RKO (cell line): ENCODE measurements at regions not wholly inside any gene's neighbourhood (a gene's known extent, or its start where the extent isn't known, plus 50 kb on each side); places are given as distances from the start of the nearest gene placed in this dataset.

Experiments used
- DNase-seq: peaks from one replicate; pipeline ENCODE4 v3.0.0-alpha.2; 2016; ENCODE audit warnings: low spot score

DNA sequence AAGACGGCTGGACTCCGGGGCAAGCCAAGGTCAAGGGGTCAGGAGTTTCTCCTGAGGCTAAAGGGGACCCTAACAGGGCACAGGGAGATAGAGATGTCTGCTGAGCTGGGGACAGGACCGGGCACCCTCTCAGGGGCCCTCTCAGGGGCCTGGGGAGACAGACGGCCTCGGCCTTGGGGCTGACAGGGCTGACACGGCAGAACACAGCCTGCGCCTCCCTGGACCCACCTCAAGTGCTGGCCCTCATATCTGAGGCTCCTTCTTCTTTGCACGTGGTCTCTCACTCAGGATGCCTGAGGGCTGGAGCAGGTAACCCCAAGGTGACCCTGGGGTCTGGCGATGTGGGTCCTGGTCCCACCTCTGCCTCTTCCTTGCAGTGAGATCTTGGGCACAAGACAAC, 186.9 kb upstream of the TNRC6C start:
- DNase-seq: no peak

DNA sequence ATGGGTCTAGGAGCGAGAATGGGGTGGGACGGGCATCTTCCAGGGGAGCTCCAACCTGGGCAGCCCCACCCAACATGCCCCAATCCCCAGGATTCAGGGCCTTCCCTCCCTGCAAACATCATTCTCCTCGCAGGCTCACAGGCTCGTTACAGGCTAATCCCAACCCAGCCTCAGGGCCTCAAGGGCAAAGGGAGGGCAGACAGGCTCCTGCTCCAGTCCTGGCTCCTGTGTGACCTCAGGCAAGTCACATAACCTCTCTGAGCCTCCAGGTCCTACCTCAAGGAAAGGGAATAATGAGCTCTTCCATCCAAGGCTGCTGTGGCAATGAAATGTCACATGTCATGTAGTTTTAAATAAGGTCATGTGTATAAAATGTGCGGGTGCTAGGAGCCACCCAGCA, 186.5 kb upstream of the TNRC6C start:
- no peak for DNase-seq

DNA sequence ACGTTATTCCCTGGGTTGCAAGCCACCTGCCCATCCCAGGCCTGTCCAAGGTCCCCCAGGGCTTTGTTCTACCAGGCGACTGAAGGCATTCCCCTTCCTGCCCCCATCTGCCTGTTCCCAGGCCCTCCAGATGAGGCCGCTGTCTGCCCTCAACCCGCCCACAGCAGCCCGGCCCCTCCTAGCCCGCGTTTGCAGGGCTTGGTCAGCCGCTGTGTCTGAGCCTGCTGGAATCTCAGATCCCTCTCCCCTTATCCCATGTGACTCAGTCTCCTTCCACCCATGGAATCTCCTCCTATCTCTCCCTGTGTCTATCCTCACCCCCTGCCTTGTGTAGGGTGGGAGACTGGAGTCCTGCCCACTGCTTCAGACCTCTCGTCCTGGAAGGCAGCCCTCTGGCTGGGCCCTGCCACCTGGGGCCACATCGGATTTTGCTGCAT, 186.0 kb upstream of the TNRC6C start:
- DNase-seq: peak; percentile 46

DNA sequence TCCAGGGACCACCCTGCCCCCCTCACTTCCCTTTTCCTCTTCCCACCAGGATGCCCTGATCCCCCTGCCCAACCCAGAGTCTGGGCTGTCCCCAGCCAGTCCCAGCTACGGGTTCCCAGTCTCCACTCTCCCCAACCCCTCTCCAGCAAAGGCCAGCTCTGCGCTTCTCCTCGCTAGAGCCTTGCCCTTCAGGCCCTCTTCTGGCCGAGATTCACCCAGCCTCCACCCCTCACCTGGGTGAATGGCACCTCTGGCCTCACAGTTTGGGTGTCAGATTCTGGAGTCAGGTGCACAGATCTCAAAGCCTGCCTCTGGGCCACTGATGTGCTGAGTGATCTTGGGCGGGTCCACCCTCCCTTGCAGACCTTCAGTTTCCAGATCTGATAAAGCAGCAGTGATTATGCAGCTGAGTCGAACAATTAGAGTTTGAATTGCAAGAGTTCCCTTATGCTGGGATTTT, 185.6 kb upstream of the TNRC6C start:
- DNase-seq: no peak

DNA sequence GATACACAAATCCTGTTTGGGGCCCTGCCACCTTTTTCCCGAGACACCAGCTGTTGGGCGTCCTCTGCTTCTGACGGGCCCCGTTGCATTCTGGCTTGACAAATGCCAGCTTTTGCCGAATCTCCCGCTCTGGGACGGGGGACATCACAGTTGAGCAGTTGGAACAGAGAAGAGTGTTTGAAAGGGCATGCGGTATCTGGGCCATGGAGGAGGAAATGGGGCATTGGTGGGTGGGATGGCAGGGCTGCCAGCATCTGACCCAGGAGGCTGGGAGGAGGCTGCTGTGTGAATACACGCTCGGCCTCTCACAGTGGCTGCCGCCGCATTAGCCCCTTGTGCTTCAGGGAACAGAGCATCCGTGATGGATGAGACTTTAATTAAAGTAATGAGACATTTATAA, 184.3 kb upstream of the TNRC6C start:
- no peak for DNase-seq

DNA sequence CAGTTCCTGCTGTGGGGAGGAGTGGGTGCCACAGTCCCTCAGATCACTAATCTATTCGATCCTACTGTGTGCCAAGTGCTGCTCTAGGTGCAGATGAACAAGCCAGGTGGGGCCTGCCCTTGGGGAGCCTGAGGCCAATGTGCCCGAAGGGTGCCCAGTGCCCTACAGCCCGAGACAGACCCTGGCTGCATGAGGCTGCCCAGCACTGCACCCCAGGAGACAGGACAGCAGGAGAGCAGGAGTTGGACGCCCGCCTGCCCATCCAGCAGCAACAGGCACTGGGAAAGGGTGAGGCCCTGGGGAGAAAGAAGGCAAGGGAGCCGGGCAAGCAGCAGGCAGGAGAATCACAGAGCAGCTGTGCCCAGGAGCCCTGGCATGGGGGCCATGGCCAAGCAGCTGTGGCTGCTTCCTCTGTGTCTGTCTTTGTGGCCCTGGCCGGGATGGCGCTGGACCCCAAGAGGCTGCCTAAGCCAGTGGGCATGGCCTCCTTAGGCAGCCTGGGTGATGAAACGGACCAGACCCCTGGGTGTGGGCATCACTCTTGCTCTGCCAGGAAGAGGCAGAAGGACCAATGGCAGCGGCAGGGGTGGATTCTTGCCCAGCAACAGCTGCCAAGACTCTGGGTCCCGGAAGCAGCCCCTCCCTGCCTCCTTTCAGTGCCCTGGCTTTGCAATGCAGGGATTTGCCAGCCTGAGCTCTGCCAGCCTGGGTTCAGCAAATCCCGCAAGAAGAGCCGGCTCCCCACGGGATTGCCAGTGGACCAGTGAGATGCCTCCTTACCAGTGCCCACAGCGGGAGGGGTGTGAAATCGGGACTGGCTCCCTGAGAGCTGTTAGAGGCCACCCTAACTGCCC, 179.6 kb upstream of the TNRC6C start:
- no peak for DNase-seq

DNA sequence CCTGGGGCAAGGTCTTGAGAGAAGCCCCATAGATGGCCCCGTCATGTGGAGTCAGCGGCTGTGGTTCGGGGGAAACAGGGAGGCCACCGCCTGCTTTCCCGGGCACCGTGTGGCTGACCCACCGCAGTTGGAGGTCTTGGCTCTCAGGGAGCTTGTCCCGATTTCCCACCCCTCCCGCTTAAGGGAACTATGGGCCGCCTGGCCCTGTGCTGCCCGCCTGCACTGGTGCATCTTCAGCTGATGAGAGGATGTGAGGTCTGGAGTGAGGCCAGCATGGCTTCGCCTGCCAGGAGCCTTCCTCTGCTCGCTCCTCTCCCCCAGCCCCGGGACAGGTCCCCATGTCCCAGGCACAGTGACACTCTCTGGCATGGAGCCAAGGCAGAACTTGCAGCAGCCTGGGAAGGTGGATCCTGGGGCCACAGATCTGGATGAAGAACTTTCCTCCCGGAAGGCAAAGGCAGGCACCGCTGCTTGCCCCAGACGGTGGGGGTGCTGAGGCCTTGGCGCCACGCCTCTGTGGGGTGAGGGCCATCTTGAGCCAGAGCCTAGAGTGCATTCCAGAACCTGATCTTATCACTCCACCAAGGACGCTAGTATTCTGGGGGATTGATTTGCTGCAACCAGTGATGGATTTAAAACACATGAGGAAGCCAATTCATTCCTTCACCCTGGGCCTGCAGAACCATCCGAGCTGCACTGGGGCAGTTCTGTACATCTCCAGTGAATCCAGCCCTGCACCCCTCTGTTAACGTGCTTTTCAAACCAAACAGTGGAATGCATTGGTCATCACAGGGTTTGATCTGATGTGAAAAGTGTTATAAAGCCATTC, 178.6 kb upstream of the TNRC6C start:
- no peak for DNase-seq

DNA sequence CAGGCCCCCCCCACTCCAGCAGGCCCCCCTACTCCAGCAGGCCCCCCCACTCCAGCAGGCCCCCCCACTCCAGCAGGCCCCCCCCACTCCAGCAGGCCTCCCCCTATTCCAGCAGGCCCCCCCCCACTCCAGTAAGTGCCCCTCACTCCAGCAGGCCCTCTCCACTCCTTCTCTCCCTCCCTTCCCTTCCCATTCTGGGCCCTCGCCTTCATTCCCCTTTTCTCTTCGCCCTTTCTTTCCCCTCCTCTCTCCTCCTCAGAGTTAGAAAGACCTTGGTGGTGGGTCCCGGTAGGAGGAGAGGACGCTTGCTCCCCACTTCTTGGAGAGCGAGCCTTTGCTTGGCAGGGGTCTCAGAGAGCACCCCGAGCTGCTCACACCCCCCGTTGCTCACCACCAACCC, 177.0 kb upstream of the TNRC6C start:
- no peak for DNase-seq

DNA sequence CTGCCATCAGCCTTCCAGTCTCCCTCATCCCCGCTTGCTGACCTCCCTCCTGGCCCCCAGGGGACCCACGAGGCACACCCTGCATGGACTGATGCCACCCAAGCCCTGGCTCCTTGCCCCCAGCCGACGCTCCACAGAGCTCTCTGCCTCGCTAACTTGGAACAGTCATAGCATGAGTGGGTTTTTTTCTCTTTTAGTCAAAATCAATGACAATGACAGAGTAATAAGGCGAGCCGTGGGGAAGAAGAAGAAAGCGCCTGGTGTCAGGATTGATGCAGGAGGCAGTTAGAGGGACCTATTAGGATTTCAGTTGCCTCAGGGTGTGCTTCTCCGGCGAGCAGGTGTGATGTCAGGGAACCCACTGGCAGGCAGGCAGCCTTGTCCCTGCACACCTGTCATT, 176.3 kb upstream of the TNRC6C start:
- DNase-seq: no peak

DNA sequence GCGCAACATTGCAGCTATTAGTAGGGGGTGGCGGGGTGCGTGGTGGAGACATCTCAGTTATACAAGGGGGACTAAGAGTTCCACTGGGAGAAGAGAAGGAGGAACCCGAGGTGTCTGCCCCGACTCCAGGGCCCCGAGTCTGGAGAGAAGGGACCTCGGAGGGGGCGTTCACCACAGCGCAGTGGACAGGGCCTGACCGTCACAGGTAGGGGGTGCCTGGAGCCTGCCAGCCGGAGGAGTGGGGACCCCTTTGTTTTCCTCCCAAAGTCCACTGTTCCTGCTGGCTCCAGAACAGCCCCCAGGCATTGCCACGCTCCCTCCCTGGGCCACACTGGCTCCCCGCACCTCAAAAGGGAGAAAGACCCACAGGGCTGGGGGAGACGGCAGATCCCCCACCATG, 175.9 kb upstream of the TNRC6C start:
- no peak for DNase-seq

DNA sequence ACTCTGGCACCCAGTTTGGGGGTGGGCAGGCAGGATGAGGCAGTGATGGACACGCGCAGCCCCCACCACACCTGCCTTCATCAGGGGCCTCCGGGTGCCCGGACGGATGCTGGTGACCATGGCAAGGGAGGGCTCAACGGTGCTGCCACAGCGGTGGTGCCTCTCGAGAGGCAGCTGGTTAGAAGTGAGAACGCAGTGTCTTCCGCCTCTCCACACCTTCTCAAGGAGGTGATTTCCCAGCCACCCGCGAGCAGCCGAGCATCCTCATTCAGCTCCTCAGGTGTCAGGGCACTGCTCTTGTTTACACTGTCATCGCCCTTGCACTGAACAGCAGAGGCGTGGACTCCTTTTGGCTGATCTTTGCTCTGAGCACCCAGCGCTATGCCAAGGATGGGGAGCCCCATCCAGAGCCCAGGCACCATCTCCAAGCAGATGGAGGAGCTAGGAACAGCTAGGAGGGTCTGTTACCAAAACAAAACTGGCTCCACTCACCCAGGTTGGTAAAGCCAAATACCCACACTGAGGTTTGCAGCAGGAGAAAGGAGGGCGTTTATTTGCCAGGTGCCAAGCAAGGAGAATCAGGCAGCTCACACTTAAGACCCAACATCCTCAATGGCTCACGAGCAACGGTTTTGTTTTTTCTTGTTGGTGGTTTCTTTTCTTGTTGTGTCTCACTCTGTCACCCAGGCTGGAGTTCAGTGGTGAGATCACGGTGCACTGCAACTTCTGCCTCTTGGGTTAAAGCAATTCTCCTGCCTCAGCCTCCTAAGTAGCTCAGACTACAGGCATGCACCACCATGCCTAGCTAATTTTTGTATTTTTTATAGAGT, 174.3 kb upstream of the TNRC6C start:
- no peak for DNase-seq

DNA sequence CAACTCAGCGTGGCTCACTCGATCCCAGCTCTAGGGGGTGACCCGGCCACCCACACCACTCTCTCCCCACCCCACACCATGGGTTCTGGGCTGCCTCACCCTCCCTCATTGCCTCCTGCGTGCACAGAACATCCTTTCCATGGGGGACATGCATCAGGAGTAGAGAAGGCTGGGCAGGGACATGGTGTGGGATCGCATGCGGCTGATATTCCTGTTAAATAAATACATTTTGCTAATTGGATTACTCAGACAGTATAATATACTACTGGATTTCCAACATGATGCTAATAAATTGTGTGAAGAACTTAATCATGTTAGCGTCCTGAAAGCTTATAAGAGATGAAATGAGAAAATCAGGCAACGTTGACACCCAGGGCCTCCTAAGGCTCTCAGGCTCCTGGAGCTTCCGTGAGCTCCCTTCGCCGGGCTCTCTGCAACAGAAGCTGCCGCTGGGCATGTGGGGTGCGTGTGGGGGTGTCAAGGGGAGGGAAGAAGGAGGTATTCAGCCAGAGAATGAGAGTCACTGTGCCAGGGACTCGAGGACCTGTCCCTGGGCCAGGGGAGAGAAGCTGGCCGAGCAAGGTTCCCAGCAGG, 173.1 kb upstream of the TNRC6C start:
- no peak for DNase-seq

DNA sequence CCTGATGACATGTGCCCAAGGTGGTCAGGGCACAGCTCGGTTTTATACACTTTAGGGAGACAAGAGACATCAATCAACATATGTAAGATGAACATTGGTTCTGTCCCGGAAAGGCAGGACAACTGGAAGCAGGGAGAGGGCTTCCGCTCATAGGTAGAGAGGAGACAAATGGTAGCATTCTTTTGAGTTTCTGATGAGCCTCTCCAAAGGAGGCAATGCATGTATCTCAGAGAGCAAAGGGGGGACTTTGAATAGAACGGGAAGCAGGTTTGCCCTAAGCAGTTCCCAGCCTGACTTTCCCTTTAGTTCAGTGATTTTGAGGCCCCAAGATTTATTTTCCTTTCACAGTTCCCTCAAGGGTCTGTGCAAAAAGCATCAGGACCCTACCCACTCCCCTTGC, 172.4 kb upstream of the TNRC6C start:
- no peak for DNase-seq

DNA sequence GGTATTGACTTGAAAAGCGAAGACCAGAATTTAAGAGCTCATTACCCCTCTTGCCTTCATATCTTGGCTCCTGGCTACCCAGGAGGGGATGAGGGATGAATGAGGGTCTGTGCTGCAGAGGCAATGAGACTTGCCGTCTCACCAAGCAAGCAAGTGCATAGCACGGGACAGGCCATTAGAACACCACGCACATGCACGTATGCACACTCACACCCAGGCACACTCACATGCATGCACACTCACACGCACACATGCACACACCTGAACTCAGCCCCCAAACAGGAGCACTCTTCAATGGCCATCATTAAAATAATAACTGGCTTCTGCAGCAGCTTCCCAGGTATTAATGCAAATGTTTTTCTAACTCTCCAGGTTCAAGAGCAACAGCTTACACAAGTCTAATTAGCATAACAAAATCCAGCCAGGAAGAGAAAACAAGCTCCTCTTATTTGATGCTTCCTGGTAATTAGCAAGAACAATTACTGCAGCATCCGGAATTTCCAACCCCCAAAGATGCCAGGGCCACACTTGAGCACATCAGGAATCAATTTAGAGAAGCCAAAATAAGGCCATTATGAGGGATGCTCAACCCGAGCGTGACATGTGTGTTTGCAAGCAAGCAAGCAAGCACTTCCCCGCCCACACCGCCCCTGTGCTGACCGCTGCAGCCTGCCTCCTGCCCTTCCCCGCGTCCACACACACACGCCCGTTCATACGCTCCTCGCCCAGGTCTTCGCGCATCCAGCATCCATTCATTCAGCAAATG, 171.6 kb upstream of the TNRC6C start:
- no peak for DNase-seq

DNA sequence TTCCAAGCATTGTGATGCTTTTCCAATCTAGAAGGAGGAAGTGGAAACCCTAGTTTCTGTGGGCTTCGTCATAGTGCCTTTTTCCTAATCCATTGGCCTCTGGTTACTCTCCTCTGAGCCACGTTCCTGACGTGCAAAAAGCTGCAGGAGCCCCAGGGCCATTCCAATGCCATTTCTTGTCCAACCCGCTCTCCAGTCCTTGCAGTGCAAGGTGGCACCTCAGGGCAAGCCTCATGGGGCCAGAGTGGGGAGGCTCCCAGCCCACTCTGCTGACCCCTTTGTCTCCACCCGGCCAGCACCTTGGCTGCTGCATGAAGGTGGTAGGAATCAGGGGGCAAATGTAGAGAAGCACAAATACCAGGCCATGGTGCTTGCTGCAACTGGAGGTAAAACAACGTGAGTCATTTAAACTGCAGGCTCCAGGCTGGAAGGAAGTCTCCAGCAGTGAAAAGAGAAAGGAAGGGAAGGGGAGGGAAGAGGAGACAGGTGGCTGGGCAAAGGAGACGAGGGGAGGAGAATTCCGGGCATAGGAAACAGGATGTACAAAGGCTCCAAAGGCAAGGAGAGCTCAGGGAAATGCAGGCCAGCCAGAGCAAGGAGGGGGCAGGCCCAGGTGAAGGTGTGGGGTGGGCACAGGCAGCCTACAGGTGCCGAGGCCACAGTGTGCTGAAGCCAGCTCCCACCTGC, 168.2 kb upstream of the TNRC6C start:
- no peak for DNase-seq

DNA sequence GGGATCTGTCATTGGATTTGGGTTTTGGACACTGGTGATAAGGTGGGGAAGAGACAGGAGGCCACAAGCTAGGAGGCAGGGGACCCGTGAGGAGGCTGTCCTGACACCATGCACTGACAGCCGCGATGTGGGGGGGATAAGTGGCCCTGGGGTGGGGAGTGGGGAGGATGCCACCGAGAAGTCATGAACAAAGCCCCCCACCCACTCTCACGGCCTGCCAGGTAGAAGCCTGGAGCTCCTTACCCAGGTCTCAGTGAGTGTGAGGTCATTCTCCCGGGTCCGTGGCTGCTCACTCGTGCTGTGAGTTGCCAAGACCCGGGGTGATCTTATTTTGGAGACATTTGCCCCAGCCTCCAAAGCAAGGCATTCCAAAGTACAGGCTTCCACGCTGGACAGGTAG, 165.9 kb upstream of the TNRC6C start:
- no peak for DNase-seq

DNA sequence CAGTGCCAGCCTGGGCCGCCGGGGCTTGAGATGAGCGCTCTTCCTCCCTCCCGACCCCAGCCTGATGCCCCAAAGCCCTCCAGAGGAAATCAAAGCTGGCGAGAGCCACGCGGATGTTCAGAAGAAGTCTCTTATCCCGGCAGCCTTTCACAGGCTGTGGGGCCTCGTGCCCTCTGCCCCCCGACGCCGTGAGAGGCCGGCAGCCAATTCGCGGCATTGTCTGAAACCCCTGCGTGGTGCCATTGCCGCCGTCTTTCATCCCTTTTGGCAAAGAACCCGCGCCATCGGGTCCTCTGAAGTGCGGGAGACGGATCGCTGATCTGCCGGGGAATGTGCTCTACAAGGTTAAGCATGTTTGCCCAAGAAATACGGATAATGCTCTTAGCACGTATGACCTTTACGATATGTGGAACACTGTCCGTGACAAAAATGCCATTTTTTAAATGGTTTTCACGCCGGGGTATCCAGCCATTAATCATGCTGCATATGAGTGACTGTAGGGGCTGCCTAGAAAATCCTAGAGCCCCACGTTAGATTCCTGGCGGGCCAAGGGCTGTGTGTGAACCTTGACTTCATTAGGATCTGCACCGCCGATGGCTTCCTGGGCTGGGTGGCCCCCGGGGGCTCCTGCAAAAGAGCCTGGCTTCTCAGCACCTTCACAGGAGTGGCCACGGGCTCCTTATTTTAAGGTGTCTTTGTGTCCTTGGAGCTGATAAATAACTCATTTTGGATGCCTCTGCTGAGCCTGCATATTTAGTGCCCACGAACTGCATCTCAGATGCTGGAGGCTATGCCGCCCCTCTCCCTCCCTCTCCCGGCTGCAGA, 165.1 kb upstream of the TNRC6C start:
- no peak for DNase-seq

DNA sequence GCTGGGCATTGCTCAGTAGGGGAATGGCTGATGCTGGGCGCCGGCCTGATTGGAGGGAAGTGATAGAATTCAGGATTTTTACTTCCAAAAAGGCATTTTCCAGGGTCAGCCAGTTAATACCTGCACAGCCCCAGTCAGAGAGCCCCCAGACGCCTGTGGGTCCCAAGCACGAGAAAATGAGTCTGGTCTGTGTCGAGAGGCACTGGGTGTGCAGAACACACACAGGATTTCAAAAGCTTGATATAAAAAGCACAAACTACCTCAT, 164.6 kb upstream of the TNRC6C start:
- DNase-seq: no peak

DNA sequence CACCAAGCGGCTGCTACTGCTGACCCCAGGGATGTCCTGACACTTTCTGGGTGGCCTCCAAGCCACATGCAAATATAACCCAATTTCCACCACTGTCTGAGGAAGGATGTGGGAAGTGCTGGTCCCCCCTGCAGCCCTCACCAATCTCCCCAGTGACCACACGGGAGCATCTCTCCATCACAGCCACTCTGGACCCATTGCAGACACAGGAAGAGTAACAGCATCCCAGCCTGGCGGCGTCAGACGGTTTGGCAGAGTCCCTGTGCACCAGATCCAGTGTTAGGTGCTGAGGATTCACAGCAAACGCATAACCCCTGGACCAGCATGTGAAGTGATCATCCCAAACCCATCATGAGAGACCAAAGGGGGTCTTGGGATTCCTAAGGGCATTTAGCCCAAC, 163.7 kb upstream of the TNRC6C start:
- DNase-seq: no peak

DNA sequence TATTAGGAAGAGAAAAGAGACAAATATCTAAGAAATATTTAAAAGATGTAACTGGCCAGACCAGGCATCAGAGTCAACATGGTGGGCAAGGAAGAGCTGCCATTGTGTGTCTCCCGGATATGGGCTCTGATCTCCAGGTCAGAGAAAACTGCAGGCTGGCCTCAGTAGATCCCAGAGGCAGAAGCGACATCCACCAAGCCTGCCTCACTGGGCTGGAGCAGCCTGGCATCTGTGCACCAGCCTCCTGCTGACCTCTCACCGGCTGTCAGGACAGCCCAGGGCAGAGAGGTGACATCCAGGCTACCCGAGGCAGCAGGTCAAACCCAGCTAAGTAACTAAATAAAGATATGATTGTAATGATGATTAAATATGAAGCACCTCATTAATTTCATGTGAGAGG, 162.8 kb upstream of the TNRC6C start:
- no peak for DNase-seq
